Hepatic stellate cell (primary cell): ENCODE measurements at regions not wholly inside any gene's neighbourhood (a gene's known extent, or its start where the extent isn't known, plus 50 kb on each side); places are given as distances from the start of the nearest gene placed in this dataset.
"Not testable (repeated sequence)": the region's sequence is repeated elsewhere in the genome, so short reads cannot be mapped to it uniquely, and the experiment has no call there.

Experiments used
- DNase-seq: peaks from one replicate; pipeline ENCODE4 v3.0.0; 2011; ENCODE audit warnings: low spot score

DNA sequence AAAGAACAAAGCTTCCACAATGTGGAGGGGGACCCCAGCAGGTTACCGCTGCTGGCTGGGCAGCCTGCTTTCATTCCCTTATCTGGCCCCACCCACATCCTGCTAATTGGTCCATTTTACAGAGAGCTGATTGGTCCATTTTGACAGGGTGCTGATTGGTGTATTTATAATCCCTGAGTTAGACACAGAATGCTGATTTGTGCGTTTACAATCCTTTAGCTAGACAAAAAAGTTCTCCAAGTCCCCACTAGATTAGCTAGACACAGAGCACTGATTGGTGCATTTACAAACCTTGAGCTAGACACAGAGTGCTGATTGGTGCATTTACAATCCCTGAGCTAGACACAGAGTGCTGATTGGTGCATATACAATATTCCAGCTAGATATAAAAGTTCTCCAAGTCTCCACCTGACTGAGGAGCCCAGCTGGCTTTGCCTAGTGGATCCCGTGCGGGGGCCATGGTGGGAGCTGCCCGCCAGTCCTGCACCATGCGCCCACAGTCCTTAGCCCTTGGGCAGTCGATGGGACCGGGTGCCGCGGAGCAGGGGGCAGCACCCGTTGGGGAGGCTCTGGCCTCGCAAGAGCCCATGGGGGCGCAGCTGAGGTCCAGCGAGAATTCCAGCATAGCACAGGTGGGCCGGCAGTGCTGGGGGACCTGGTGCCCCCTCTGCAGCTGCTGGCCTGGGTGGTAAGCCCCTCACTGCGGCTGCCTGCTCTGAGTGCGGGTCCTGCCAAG lies 88.8 kb upstream of the MYLIP start:
- not testable (repeated sequence) for DNase-seq

- no peak for DNase-seq
Measured at GRCh38 chr6:16038938-16039337, 89.9 kb upstream of the MYLIP start.

- DNase-seq, result no peak
Measured at GRCh38 chr6:16035488-16036080, 93.3 kb upstream of the MYLIP start.

DNA sequence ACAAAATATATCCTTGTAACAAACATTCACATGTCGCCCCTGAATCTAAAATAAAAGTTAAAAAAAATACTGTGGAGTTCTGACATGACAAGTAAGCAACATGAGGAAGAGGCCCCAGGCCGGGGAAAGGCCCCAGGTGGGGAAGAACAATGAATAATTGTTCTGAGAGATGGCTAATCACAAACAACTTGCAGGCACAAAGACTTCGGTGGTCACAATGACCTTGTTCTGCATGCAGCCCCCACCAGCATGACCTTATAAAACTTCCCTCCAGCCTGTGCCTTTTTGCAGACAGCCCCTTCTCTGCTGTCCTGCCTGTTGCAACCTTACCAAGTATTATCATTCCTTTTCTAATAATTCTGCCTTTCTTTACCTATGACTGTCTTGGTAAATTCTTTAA lies 95.7 kb upstream of the MYLIP start:
- DNase-seq, result no peak

GRCh38 chr6:16031278-16031981 lies 97.5 kb upstream of the MYLIP start:
- DNase-seq, result no peak

DNA sequence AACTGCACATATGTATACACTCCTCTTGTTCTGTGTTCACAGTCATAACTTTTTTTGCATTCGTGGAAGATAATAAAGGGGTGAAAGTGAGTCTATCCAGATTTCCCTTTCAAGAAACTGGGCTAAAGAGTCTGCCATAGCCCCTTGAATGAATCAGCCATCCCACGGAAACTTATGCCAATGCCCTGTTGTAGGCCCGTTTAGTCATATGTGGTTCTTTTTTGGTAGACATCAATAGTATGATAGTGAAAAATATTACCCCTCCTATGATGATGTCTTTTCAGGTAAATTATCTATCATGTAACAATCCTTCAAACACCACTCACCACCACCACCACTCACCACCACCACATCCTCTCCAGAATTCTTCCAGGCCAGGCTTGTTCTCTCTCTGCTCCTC lies 99.9 kb upstream of the MYLIP start:
- no peak for DNase-seq

DNA sequence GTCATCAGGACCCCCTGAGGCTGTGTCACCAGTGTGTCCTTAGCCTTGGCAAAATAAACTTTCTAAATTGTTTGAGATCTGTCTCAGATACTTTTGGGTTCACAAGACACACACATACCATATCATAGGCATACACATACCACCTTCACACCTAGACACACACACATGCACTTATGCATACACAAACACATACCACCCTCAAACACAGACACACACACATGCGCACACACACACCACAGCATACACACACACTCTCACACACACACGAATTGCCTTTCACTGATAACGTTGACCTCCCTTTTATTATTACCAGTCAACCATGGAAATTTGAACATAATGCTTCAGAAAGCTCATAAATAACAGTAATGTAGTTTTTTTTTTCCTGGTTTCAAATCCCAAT lies 108.6 kb upstream of the MYLIP start:
- DNase-seq, result no peak

DNA sequence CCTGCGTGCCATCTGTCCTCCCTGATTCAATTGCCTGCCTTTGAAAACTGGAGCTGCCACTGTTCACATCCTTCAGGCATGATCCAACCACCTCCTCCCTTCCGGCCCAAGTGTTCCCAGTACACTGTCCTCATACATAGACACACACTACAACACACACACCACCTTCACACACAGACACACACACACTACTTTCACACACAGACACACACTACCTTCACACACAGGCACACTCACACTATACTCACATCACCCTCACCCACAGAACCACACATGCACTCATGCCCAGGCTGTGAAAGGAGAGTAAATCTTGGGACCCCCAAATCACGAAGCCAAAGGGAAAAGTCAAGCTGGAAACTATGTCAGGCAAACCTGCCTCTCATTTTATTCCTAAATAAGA lies 109.4 kb upstream of the MYLIP start:
- no peak for DNase-seq

- DNase-seq, result no peak
Measured at GRCh38 chr6:16018626-16019025, 110.3 kb upstream of the MYLIP start.

GRCh38 chr6:16014325-16014724 lies 114.6 kb upstream of the MYLIP start:
- DNase-seq, result not testable (repeated sequence)

DNA sequence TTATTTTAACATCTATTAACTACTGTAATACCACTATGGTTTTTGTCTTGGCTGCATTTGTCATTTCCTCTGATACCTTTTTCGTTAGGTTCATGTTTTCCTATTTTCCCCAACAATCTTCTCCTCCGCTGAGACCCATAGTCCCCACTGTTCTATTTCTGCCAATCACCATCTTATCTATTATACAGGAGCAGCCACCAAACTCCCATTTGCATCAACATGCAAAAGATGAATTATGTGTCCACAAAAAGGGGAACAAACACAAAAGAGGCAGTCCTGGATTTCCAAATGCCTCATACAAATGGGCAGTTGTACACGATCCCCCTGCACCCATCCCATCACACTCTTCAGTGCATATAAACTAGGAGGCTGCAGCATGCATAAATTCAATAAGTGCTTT lies 121.7 kb upstream of the MYLIP start:
- DNase-seq, result no peak

GRCh38 chr6:16006681-16007080 lies 122.2 kb upstream of the MYLIP start:
- DNase-seq, result no peak

DNA sequence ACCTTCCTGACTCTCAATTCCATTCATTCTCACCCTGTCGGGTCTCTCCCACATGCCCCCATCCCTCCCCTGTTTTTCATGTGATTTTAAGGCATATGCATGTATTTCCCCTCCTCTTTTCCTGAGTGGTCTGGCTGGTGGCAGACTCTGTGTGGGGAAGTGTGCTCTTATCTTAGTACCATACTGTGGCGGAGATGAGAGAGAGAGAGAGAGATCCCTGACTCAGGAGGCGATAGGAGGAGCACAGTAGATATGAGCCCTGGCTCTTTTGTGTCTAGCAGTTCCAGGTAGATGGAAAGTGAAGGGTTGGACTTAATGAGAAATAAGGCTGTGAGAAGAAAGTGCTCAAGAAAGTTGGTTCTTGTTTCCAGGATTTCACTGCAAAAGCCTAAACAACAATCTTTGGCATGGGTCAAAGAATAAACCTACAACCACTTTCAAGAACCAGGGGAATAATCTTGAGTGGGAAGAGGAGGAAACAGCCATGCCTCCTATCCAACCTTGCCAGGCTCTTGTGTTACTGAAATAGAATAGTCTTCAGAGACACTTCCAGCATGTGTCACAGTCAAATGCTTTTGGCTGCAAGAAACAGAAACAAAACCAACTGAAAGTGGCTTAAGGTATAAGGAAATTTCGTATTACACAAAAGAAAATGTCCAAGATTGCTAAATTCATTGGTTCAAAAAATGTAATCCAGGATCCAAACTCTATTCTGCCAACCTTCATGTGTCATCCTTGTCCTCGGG lies 123.8 kb upstream of the MYLIP start:
- DNase-seq, result no peak

- no peak for DNase-seq
Measured at GRCh38 chr6:16003197-16003491, 125.7 kb upstream of the MYLIP start.

DNA sequence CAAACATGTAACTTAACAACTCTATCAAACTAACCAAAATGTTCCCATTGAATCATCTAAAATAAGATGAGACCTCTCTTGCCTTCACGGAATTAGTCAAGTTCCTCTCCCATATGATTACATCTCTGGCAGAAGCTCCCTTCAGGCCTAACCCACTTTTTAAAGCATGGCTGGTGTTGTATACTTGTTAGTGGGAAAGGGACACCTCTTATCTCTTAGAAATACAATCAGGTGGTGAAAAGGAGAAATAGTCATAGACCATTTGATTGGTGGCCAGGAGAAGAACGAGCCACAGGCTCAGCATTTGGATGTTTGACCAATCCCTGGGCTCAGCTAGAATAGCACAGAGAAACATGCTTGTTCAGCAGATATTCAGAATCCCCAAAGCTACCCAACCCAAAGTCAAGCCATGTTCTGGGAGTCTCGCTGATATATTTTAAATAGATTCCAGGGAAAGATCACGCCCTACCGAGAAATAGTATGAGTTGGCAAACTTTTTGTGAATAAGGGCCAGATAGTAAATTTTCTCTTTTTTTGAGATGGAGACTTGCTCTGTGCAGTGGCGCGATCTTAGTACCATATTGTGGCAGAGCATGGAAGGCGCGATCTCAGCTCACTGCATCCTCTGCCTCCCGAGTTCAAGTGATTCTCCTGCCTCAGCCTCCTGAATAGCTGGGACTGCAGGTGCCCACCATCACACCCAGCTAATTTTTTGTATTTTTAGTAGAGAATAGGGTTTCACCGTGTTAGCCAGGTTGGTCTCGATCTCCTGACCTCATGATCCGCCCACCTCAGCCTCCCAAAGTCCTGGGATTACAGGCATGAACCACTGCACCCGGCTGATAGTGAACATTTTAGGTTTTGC lies 126.3 kb upstream of the MYLIP start:
- no peak for DNase-seq

GRCh38 chr6:16001158-16001557 lies 127.7 kb upstream of the MYLIP start:
- no peak for DNase-seq

- no peak for DNase-seq
Measured at GRCh38 chr6:15999201-15999600, 129.7 kb upstream of the MYLIP start.

GRCh38 chr6:15997586-15998388 lies 131.1 kb upstream of the MYLIP start:
- no peak for DNase-seq

DNA sequence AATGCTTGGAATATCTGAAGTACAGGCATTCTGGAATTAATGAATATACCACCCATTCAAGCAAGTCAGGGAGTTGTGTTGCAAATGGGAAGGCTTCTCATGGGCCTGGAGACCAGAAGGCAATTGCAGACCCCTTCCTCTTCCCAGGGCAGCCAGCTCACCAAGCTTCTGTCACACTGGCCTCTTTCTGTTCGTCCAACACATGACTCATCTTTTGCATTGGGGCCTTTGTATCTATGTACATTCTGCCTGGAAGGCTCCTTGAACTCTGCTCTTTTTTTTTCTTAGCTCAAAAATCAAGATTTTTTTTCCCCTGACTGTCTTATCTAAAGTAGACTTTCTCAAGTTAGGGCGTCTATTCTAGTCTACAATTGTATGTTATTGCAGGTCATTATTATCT lies 132.9 kb upstream of the MYLIP start:
- no peak for DNase-seq

DNA sequence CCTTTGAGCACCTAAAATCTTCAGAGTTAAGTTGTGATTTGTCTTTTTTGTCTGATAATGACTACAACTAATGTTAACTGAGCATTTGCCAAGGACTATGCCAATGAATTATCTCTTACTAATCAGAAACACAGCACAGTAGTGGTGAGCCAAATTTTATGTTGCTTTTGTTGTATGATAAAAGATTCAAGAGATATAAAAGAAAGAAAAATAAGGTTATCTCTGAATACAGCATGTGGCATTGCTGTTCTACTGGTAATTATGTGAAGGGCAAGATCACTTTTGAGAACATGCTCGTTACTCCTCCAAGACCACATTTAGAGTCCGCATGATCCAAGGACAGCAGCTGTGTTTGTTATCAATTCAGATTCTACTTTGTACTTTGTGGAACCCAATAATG lies 133.4 kb upstream of the MYLIP start:
- no peak for DNase-seq

- DNase-seq, result no peak
Measured at GRCh38 chr6:15994814-15995459, 133.9 kb upstream of the MYLIP start.
